ENCODE measurements at regions not wholly inside any gene's neighbourhood (a gene's known extent, or its start where the extent isn't known, plus 50 kb on each side); places are given as distances from the start of the nearest gene placed in this dataset.
"Not testable (repeated sequence)": the region's sequence is repeated elsewhere in the genome, so short reads cannot be mapped to it uniquely, and the experiment has no call there.

GRCh38 chr7:140262242-140262903 is 85.6 kb upstream of the KDM7A start:
- H3K4me1 ChIP-seq: no peaks in the 10 kb centered on the region
- H3K79me2 ChIP-seq: no peaks in the 10 kb centered on the region
- TF ChIP-seq CTCF (IDR thresholded peaks at IDR 0.05): no peak
- no peaks in the 10 kb centered on the region for H3K9me3 ChIP-seq (ENCODE audit: control insufficient read depth, low read length)
- H3K4me2 ChIP-seq (ENCODE audit: low read length): no peak overlapping the region
- H3K27me3 ChIP-seq (ENCODE audit: control insufficient read depth, insufficient read depth, low read length): no peaks in the 10 kb centered on the region
- H3K9ac ChIP-seq: no peak overlapping the region
- H2AFZ ChIP-seq: no peak overlapping the region
- no peak overlapping the region for H3K4me3 ChIP-seq (ENCODE audit: low read depth, low read length)
- H3K36me3 ChIP-seq (ENCODE audit: control insufficient read depth, insufficient read depth, low read length): no peaks in the 10 kb centered on the region
- no peak overlapping the region for H3K27ac ChIP-seq

GRCh38 chr7:140261522-140261921 is 84.7 kb upstream of the KDM7A start:
- H3K79me2 ChIP-seq: no peaks in the 10 kb centered on the region
- H2AFZ ChIP-seq: no peak overlapping the region
- no peak overlapping the region for H3K4me3 ChIP-seq (ENCODE audit: low read depth, low read length)
- no peak overlapping the region for H3K9ac ChIP-seq
- no peak for TF ChIP-seq CTCF (IDR thresholded peaks at IDR 0.05)
- H3K27ac ChIP-seq: no peak overlapping the region
- H3K27me3 ChIP-seq (ENCODE audit: control insufficient read depth, insufficient read depth, low read length): no peaks in the 10 kb centered on the region
- no peaks in the 10 kb centered on the region for H3K9me3 ChIP-seq (ENCODE audit: control insufficient read depth, low read length)
- H3K4me2 ChIP-seq (ENCODE audit: low read length): no peak overlapping the region
- H3K36me3 ChIP-seq (ENCODE audit: control insufficient read depth, insufficient read depth, low read length): no peaks in the 10 kb centered on the region
- no peaks in the 10 kb centered on the region for H3K4me1 ChIP-seq

- no peak for TF ChIP-seq CTCF (IDR thresholded peaks at IDR 0.05)
- Histone ChIP-seq H3K9me3 (ENCODE audit: control insufficient read depth, low read length) (no peaks in the 10 kb centered on the region), H3K9ac (no peak overlapping the region), H3K4me1 (no peaks in the 10 kb centered on the region), H3K4me3 (ENCODE audit: low read depth, low read length) (no peak overlapping the region), H2AFZ (no peak overlapping the region), H3K27ac (no peak overlapping the region), H3K36me3 (ENCODE audit: control insufficient read depth, insufficient read depth, low read length) (no peaks in the 10 kb centered on the region), H3K4me2 (ENCODE audit: low read length) (no peak overlapping the region), H3K79me2 (no peaks in the 10 kb centered on the region), H3K27me3 (ENCODE audit: control insufficient read depth, insufficient read depth, low read length) (no peaks in the 10 kb centered on the region)
These were observed 84.3 kb upstream of the KDM7A start for GRCh38 chr7:140261105-140261486.

GRCh38 chr7:140260352-140261104 is 83.7 kb upstream of the KDM7A start:
- no peak overlapping the region for H3K27ac ChIP-seq
- peak overlapping the region; percentile 56 for H2AFZ ChIP-seq
- H3K4me3 ChIP-seq (ENCODE audit: low read depth, low read length): no peak overlapping the region
- H3K79me2 ChIP-seq: no peaks in the 10 kb centered on the region
- H3K27me3 ChIP-seq (ENCODE audit: control insufficient read depth, insufficient read depth, low read length): no peaks in the 10 kb centered on the region
- H3K4me2 ChIP-seq (ENCODE audit: low read length): no peak overlapping the region
- no peak overlapping the region for H3K9ac ChIP-seq
- TF ChIP-seq CTCF (IDR thresholded peaks at IDR 0.05): no peak
- H3K4me1 ChIP-seq: no peaks in the 10 kb centered on the region
- H3K36me3 ChIP-seq (ENCODE audit: control insufficient read depth, insufficient read depth, low read length): no peaks in the 10 kb centered on the region
- H3K9me3 ChIP-seq (ENCODE audit: control insufficient read depth, low read length): no peaks in the 10 kb centered on the region

GRCh38 chr7:140257278-140257677 is 80.5 kb upstream of the KDM7A start:
- not testable (repeated sequence) for H3K4me3 ChIP-seq (ENCODE audit: low read depth, low read length); H3K4me1 ChIP-seq; H3K27ac ChIP-seq; H3K9ac ChIP-seq; H3K79me2 ChIP-seq; H3K36me3 ChIP-seq (ENCODE audit: control insufficient read depth, insufficient read depth, low read length); H3K9me3 ChIP-seq (ENCODE audit: control insufficient read depth, low read length); H3K4me2 ChIP-seq (ENCODE audit: low read length); H2AFZ ChIP-seq; H3K27me3 ChIP-seq (ENCODE audit: control insufficient read depth, insufficient read depth, low read length)

- not testable (repeated sequence) for H3K27ac ChIP-seq; H3K9me3 ChIP-seq (ENCODE audit: control insufficient read depth, low read length); H3K36me3 ChIP-seq (ENCODE audit: control insufficient read depth, insufficient read depth, low read length); H3K27me3 ChIP-seq (ENCODE audit: control insufficient read depth, insufficient read depth, low read length); H2AFZ ChIP-seq; H3K79me2 ChIP-seq; H3K9ac ChIP-seq; H3K4me3 ChIP-seq (ENCODE audit: low read depth, low read length); H3K4me1 ChIP-seq; H3K4me2 ChIP-seq (ENCODE audit: low read length)
These were observed 78.2 kb upstream of the KDM7A start for GRCh38 chr7:140254976-140255375.
